RKO (cell line): ENCODE measurements at regions not wholly inside any gene's neighbourhood (a gene's known extent, or its start where the extent isn't known, plus 50 kb on each side); places are given as distances from the start of the nearest gene placed in this dataset.

Experiments used
- DNase-seq: peaks from one replicate; pipeline ENCODE4 v3.0.0-alpha.2; 2016; ENCODE audit warnings: low spot score

- DNase-seq: no peak
Observed at GRCh38 chr9:108645520-108645919, 210.3 kb downstream of the ACTL7B start.

DNA sequence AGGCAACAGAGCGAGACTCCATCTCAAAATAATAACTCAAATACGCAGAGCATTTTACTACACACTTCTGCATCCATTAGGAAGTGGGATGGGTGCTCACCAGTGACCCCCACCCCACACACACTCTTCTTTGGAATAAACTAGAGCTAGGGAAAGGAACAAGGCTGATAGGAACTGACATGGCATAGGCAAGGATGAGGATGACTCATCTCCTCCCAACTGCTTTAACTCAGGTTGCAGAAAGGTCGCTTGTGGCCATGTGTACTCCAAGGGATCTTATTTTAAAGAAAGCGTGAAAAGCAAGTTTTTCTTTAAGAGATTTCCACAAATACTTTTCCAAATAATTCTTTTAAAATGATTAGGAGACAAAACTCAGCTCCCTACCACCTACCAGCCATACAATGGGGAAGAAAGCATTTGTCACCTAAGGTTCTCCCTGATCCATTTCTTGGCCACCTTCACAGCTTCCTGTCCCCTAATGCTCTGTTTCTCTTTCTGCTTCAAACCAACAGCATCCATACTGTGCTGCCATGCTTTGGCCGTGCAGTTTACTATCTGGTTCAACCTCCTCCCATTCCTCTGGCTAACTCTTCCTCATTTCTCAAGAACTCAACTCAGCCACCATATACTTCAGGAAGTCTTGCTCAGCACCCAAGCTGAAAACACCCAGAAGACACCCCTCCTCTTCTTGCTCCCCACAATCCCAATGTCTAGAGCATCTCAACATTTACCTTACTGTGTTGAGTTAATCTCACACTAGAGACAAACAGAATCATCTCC is 211.9 kb downstream of the ACTL7B start:
- DNase-seq: no peak

DNA sequence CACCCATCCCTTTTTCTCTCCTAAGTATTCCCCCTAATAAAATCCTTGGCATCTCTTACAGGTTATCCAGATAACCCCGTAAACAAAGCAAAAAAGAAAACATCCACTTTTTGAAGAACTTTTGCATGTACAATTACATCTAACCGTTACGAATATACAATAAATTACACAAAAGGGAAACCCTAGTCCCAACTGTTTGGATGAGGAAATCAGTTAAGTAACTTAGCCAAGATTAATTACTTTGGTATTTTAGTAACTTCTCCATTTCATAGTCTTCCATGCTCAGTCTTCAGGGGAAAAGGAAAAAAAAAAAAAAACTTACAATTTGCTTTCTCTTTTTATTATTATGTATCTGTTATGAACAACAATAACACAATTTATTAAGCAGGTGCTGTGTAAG is 212.9 kb downstream of the ACTL7B start:
- DNase-seq: no peak

DNA sequence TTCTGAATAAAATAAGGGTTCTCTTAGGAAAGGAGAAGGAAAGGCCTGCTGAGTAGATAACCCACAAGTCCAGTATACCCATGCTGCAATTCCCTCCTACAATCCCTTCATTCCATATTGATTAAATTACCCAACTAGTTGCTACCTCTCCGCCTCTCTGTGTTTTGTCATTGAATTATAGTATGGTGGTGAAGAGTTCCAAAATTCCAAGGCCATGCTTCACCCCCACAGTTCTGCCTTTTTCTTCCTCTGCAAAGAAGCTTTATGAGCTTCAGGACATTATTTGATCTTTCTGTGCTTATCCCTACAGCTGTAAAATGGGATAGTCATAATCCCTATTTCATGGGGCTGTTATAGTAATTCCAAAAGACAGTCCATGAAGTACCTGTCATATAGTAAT is 215.6 kb downstream of the ACTL7B start:
- DNase-seq: no peak

DNA sequence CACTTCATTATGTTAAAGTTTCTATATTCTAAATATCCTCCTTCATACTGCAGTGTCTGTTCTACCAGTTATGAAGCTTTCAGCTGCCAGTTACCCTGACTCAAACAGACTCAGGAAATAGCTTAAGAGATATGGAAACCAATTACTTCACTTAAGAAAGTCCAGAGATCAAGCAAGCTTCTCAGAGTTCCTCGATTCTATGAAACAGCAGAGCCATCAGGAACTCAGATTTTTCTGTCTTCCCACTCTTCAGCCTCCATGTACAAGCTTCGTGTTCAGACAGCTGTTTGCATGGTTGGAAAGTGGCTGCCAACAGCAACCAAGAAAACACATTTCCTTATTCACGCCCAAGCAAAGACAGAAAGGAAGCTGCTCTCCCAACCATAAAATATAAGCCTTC is 216.1 kb downstream of the ACTL7B start:
- no peak for DNase-seq

- DNase-seq: no peak
Observed at GRCh38 chr9:108639091-108639490, 216.7 kb downstream of the ACTL7B start.

GRCh38 chr9:108637340-108637739 is 218.4 kb downstream of the ACTL7B start:
- no peak for DNase-seq

GRCh38 chr9:108636013-108636412 is 219.8 kb downstream of the ACTL7B start:
- no peak for DNase-seq

DNA sequence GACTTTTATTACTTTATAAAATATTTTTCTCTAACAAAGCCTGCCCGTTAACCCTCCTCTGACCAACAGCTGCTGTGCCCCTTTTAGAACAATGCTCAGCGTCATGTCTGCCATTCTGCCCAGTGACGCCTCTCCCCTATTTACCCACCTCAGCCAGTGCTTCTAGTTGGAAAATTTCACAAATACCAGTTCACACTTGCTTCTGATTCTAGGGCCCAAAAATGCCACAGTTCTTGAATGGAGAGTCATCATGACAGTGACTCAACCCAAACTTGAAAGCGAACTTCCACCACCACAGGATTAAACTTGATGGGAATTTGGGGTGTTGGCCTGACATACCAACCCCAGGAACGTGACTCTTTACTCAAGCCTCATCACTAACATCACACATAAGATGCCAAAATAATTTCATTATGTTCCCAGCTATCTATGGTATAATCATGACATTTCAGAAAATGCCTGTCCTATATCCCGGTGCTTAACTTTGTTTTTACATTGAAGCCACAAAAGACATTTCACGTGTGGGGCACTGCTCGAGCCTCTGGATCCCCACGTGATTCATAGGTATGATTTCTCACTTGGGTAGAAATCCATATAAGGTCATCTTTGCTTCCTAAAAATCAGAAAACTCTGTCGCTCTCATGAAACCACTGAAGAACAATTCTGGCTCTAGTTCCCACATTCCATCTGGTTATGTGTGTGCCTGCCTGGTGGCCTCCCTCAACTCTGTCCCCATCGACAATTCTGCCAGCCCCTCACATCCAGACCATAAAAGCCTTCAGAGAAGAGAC is 220.9 kb downstream of the ACTL7B start:
- peak; percentile 42 for DNase-seq

DNA sequence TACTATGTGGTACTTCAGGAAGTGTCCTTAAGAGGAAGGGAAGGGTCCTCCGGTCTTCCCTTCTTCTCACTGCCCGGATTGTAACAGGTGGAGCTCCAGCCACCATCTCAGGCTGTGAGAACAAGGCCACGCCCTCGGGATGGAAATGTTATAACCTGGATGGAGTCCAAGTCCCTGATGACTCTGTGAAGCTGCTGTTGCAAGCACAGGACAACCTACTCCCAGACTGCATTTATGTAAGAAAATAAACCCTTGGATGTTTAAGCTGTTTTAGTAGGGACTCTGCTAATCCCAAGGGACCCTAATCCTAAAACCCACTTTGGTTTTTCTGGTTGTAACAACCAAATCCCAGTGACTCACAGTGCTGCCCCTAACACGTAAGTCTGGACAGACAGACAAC is 221.6 kb downstream of the ACTL7B start:
- DNase-seq: peak; percentile 11

- DNase-seq: no peak
Observed at GRCh38 chr9:108631496-108632285, 224.1 kb downstream of the ACTL7B start.

GRCh38 chr9:108628316-108628715 is 227.5 kb downstream of the ACTL7B start:
- no peak for DNase-seq

GRCh38 chr9:108626743-108627142 is 229.0 kb downstream of the ACTL7B start:
- DNase-seq: no peak

DNA sequence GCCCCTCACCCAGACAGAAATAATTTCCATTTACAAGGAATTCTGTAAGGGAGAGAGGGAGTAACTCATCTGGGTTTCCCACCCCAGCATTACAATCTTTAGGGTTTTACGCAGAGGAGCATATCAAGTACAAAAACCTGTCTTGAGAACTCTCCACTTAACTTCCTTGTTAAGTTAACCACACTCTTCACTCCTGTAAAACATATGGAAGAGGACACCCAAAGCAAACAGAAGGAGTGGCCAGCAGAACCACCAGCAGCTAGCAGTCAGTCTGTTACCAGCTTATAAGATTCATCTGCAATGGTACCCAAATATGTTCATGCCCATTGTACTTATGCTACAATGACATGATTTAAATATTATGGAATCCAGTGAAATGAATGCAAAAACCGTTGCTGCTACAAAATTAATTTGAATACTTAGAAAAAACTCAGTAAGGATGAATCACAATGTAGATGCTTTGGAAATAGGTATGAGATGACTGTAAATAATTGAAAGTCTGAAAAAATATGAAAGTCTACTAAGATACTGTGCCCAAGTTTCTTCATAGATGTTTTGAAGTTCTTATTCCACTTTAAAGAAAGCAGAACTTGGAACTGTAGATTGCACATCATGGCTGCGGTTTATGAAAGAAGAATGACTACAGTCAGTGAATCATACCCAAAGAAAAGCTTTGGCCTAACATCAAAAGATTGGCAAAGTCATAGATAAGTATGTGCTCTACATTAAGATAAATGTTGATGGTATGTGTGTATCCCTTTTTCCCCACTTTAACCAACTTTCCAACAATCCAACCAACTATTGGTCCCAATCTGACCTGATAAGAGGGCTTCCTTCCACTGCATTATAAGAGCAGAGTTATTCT is 233.6 kb downstream of the ACTL7B start:
- DNase-seq: peak; percentile 72

GRCh38 chr9:108620767-108621166 is 235.0 kb downstream of the ACTL7B start:
- DNase-seq: no peak

- no peak for DNase-seq
Observed at GRCh38 chr9:108618906-108619550, 236.8 kb downstream of the ACTL7B start.

DNA sequence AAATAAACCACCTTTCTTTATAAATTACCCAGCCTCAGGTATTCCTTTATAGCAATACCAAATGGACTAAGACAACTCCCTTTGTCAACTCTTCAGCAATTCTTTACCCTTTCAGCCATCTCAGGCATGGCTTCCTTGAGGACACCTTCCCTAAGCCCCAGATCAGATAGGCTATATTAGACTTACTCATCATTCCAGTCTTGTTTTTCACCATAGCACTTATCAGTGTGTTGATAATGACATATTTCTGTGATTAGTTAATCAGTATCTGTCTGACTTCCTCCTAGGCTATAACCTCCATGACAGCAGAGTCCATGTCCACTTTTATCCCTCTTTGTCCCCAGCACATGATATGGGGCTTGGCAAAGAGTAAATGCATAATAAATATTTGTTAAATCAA is 238.1 kb downstream of the ACTL7B start:
- no peak for DNase-seq

GRCh38 chr9:108615152-108615551 is 240.6 kb downstream of the ACTL7B start:
- no peak for DNase-seq

- DNase-seq: no peak
Observed at GRCh38 chr9:108612513-108612912, 243.3 kb downstream of the ACTL7B start.

DNA sequence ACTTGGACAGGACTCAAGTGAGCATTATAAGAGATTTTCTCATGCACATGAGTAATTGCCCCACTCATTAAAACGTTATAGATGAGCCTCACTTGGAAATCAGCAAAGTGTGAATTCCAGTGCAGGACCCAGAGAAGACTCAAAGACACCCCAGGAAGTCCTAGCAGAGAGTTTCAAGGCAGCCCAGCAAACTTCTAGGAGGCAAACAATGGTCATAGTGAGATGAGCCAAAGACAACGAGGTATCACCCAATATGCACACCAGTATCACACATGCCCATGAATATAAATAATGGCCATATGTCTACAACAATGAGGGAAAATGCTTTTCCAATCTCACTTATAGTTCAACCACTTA is 245.9 kb downstream of the ACTL7B start:
- DNase-seq: no peak

DNA sequence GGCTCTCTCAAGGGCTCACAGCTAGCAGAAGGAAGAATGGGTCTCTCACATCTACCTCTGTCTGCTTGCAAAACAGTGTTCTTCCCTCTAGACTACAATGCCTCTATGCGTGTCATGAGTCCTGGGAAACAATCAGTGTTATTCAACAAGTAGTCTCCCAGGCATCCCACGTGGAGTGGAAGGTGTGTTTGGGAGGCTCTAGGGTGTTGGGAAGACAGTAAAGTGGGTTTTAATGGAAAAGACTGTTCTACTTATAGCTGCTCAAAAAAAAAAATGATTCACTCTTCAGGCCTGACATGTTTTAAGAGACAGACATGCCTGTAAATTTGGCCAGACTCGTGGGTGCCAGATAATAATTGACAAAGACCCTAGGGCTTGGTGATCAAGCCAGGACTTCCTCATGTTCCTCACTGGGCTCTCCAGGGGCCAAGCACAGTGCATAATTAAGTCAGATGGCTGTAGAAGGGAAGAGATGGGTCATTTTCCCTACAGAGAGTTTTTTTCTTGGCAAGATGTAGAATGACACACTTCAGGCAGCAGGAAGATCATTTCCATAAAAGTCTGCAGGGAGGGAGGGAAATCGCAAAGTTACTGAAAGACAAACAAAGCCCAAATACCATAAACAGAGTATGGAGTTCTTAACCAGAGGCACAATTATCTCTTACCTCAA is 246.4 kb downstream of the ACTL7B start:
- no peak for DNase-seq
